ENCODE measurements at regions not wholly inside any gene's neighbourhood (a gene's known extent, or its start where the extent isn't known, plus 50 kb on each side); places are given as distances from the start of the nearest gene placed in this dataset.

GRCh38 chr12:125324861-125325490 lies 259.7 kb downstream of the AACS start:
- no peak for TF ChIP-seq CTCF (IDR thresholded peaks at IDR 0.05)
- TF ChIP-seq EZH2 (IDR thresholded peaks at IDR 0.05; ENCODE audit: borderline replicate concordance, insufficient read depth, low read depth, low read length, poor library complexity, severe bottlenecking), result no peak

Measured in B cell (primary cell).